ENCODE measurements at regions not wholly inside any gene's neighbourhood (a gene's known extent, or its start where the extent isn't known, plus 50 kb on each side); places are given as distances from the start of the nearest gene placed in this dataset.

- TF ChIP-seq POLR2AphosphoS5 (IDR thresholded peaks at IDR 0.05) (no peak), CTCF (IDR thresholded peaks at IDR 0.05 in 8 of 11, conservative IDR thresholded peaks at IDR 0.05 in 3 of 11) (no peak), POLR2A (IDR thresholded peaks at IDR 0.05) (no peak)
Measured at GRCh38 chr2:161096336-161096735, 63.9 kb upstream of the TANK start.
